ENCODE measurements at regions not wholly inside any gene's neighbourhood (a gene's known extent, or its start where the extent isn't known, plus 50 kb on each side); places are given as distances from the start of the nearest gene placed in this dataset.

GRCh38 chr2:16151281-16151570, 210.9 kb downstream of the MYCN start:
- no peak overlapping the region for H3K4me2 ChIP-seq (ENCODE audit: insufficient read depth, insufficient read length, low read length)
- no peaks in the 10 kb centered on the region for H3K79me1 ChIP-seq (ENCODE audit: insufficient read depth, low read depth, low read length, poor library complexity, severe bottlenecking)
- no peaks in the 10 kb centered on the region for H3K79me2 ChIP-seq (ENCODE audit: insufficient read depth, low read length)
- no peak overlapping the region for H2BK12ac ChIP-seq (ENCODE audit: insufficient read length, low read depth, low read length)
- no peak overlapping the region for H2BK20ac ChIP-seq (ENCODE audit: low read depth, low read length, poor library complexity, severe bottlenecking)
- no peaks in the 10 kb centered on the region for H3K9me3 ChIP-seq (ENCODE audit: control insufficient read depth, low read depth, low read length)
- H3K27me3 ChIP-seq (ENCODE audit: insufficient read depth, low read length) = no peaks in the 10 kb centered on the region
- no peak for DNase-seq
- H2BK5ac ChIP-seq (ENCODE audit: insufficient read length, low read length) = no peak overlapping the region
- no peak overlapping the region for H3K56ac ChIP-seq (ENCODE audit: insufficient read length, low read depth, low read length)
- no peaks in the 10 kb centered on the region for H3K23me2 ChIP-seq (ENCODE audit: insufficient read length, low read depth, low read length, poor library complexity, severe bottlenecking)
- H2BK15ac ChIP-seq (ENCODE audit: low read depth, low read length) = no peak overlapping the region
- no peak overlapping the region for H4K91ac ChIP-seq (ENCODE audit: insufficient read length, low read depth, low read length)
- 0 out of 5 replicates have a peak, but pooled peaks cover 0 to 2% of the 10 kb centered on the region in 2 experiments for H3K9me3 Mint-ChIP-seq
- H3K14ac ChIP-seq (ENCODE audit: insufficient read depth, low read length) = no peak overlapping the region
- H3K4me3 Mint-ChIP-seq = no peak overlapping the region
- no peak overlapping the region for H3K9ac ChIP-seq (ENCODE audit: extremely low read depth, insufficient read length, low read length)
- no peaks in the 10 kb centered on the region; a peak in 1 of 7 replicates for H3K36me3 Mint-ChIP-seq (ENCODE audit: insufficient read depth in 1 of 3, low read depth in 3 of 3)
- H3K18ac ChIP-seq (ENCODE audit: insufficient read length, low read depth, low read length) = no peak overlapping the region
- H3T11ph ChIP-seq (ENCODE audit: low read length) = no peak overlapping the region
- no CpG with 5 or more reads among the region's 3 CpGs for WGBS (ENCODE audit: extremely low coverage, insufficient read length, low lambda C conversion rate)
- no peak overlapping the region for H3K4ac ChIP-seq (ENCODE audit: low read depth, low read length)
- no peak overlapping the region for H2AK5ac ChIP-seq (ENCODE audit: insufficient read length, low read length)
- TF ChIP-seq CTCF (conservative IDR thresholded peaks at IDR 0.05) = no peak
- H2AFZ ChIP-seq (ENCODE audit: low read length) = no peak overlapping the region
- H3K4me1 ChIP-seq (ENCODE audit: insufficient read depth, low read length) = no peaks in the 10 kb centered on the region
- H3K27ac ChIP-seq (ENCODE audit: insufficient read length, low read depth, low read length) = no peak overlapping the region
- H4K5ac ChIP-seq (ENCODE audit: insufficient read length, low read depth, low read length) = no peak overlapping the region
- no peaks in the 10 kb centered on the region for H4K20me1 ChIP-seq (ENCODE audit: control insufficient read depth, insufficient read depth, insufficient read length)
- H3K4me1 Mint-ChIP-seq = no peaks in the 10 kb centered on the region
- H3K27ac Mint-ChIP-seq = no peak overlapping the region
- H4K8ac ChIP-seq (replicated peaks; ENCODE audit: insufficient read length, low read depth, low read length) = no peak overlapping the region
- H3K23ac ChIP-seq (ENCODE audit: insufficient read length, low read depth, low read length) = no peak overlapping the region
- no peak overlapping the region for H2BK120ac ChIP-seq (ENCODE audit: low read depth, low read length, poor library complexity, severe bottlenecking)
- no peaks in the 10 kb centered on the region for H3K27me3 Mint-ChIP-seq (ENCODE audit: low read depth)

Measured in H9 (cell line).